ENCODE measurements at regions not wholly inside any gene's neighbourhood (a gene's known extent, or its start where the extent isn't known, plus 50 kb on each side); places are given as distances from the start of the nearest gene placed in this dataset.

GRCh38 chr21:26773058-26773457 is 72.2 kb downstream of the ADAMTS1 start:
- TF ChIP-seq CTCF (IDR thresholded peaks at IDR 0.05): no peak

GRCh38 chr21:26769613-26770188 is 75.5 kb downstream of the ADAMTS1 start:
- TF ChIP-seq CTCF (IDR thresholded peaks at IDR 0.05): peak; percentile 64

- no peak for TF ChIP-seq CTCF (IDR thresholded peaks at IDR 0.05)
Measured at GRCh38 chr21:26766826-26767325, 78.3 kb downstream of the ADAMTS1 start.

GRCh38 chr21:26761174-26761915 is 83.9 kb downstream of the ADAMTS1 start:
- no peak for TF ChIP-seq CTCF (IDR thresholded peaks at IDR 0.05)

GRCh38 chr21:26759731-26760130 is 85.5 kb downstream of the ADAMTS1 start:
- TF ChIP-seq CTCF (IDR thresholded peaks at IDR 0.05): no peak

- no peak for TF ChIP-seq CTCF (IDR thresholded peaks at IDR 0.05)
Measured at GRCh38 chr21:26758083-26758880, 86.9 kb downstream of the ADAMTS1 start.

GRCh38 chr21:26756491-26757159 is 88.6 kb downstream of the ADAMTS1 start:
- no peak for TF ChIP-seq CTCF (IDR thresholded peaks at IDR 0.05)

Measured in LNCAP (cell line).